ENCODE measurements at regions not wholly inside any gene's neighbourhood (a gene's known extent, or its start where the extent isn't known, plus 50 kb on each side); places are given as distances from the start of the nearest gene placed in this dataset.

DNA sequence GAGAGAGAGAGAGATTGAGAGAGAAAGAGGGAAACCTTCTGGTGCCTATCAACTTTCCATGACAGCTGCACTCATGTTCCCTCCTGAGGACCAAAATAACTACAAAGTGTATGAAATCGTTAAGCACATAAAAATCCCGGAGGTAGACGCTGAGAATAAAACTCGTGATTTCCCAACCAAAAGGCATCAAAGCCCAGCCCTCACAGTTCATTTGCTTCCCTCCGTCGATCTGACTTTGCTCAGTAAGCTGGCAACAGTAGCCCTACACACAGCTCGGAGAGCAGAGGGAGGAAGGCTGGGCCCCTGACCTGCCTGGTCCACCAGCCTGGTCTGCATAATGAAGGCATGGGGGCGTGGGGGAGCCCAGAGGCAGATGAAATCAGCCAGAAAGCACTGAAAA lies 273.9 kb upstream of the ZFHX3 start:
- H3K36me3 ChIP-seq (ENCODE audit: insufficient read depth, low read length): no peaks in the 10 kb centered on the region
- DNase-seq (ENCODE audit: insufficient read length, low spot score, missing footprints): no peak
- TF ChIP-seq, protein P1, sequence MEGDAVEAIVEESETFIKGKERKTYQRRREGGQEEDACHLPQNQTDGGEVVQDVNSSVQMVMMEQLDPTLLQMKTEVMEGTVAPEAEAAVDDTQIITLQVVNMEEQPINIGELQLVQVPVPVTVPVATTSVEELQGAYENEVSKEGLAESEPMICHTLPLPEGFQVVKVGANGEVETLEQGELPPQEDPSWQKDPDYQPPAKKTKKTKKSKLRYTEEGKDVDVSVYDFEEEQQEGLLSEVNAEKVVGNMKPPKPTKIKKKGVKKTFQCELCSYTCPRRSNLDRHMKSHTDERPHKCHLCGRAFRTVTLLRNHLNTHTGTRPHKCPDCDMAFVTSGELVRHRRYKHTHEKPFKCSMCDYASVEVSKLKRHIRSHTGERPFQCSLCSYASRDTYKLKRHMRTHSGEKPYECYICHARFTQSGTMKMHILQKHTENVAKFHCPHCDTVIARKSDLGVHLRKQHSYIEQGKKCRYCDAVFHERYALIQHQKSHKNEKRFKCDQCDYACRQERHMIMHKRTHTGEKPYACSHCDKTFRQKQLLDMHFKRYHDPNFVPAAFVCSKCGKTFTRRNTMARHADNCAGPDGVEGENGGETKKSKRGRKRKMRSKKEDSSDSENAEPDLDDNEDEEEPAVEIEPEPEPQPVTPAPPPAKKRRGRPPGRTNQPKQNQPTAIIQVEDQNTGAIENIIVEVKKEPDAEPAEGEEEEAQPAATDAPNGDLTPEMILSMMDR (IDR thresholded peaks at IDR 0.05; ENCODE audit: extremely low read depth, low read depth, low read length): no peak
- H3K27ac ChIP-seq (ENCODE audit: low read depth, low read length): no peak overlapping the region
- H3K79me2 ChIP-seq (ENCODE audit: insufficient read depth, low read length): no peaks in the 10 kb centered on the region
- H4K20me1 ChIP-seq (ENCODE audit: insufficient read depth, low read length): no peaks in the 10 kb centered on the region
- H3K4me2 ChIP-seq (ENCODE audit: insufficient read depth, low read length): no peak overlapping the region
- no peak overlapping the region for H3K4me3 ChIP-seq (ENCODE audit: insufficient read depth, low read length)
- H3K4me1 ChIP-seq (ENCODE audit: insufficient read depth, low read length): no peaks in the 10 kb centered on the region
- no peaks in the 10 kb centered on the region for H3K27me3 ChIP-seq (ENCODE audit: insufficient read depth, low read length)
- H3K9me3 ChIP-seq (ENCODE audit: low read depth, low read length): no peaks in the 10 kb centered on the region
- H2AFZ ChIP-seq (ENCODE audit: low read length): no peak overlapping the region

- Histone ChIP-seq H3K27ac (ENCODE audit: low read depth, low read length) (no peak overlapping the region), H3K4me1 (ENCODE audit: insufficient read depth, low read length) (no peaks in the 10 kb centered on the region), H2AFZ (ENCODE audit: low read length) (no peak overlapping the region), H3K9me3 (ENCODE audit: low read depth, low read length) (no peaks in the 10 kb centered on the region), H3K79me2 (ENCODE audit: insufficient read depth, low read length) (no peaks in the 10 kb centered on the region), H3K4me2 (ENCODE audit: insufficient read depth, low read length) (no peak overlapping the region), H3K27me3 (ENCODE audit: insufficient read depth, low read length) (no peaks in the 10 kb centered on the region), H3K36me3 (ENCODE audit: insufficient read depth, low read length) (no peaks in the 10 kb centered on the region), H4K20me1 (ENCODE audit: insufficient read depth, low read length) (no peaks in the 10 kb centered on the region), H3K4me3 (ENCODE audit: insufficient read depth, low read length) (no peak overlapping the region)
- TF ChIP-seq, protein P1 (IDR thresholded peaks at IDR 0.05; ENCODE audit: extremely low read depth, low read depth, low read length): no peak
- DNase-seq (ENCODE audit: insufficient read length, low spot score, missing footprints): no peak
Observed at GRCh38 chr16:73319737-73320136, 271.8 kb upstream of the ZFHX3 start.

DNA sequence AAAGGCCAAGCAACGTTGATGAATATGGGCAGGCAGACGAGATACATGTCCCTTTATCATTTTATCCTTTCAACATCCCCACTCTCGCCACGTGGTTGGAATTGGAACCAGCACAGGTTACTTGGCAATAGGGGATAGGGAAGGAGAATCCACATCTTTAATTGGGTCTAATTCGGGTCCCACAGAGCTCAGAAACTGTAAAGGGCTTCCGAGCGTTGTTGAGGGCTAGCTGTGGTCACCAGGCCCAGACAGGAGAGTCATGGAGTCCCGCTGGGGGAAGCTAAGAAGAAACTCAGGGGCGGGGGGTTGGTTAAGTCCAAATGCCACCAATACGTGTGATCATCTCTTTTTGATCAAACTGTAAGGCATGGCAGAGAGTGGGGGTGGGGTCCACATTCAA lies 271.3 kb upstream of the ZFHX3 start:
- TF ChIP-seq, protein P1 (IDR thresholded peaks at IDR 0.05; ENCODE audit: extremely low read depth, low read depth, low read length): no peak
- H3K9me3 ChIP-seq (ENCODE audit: low read depth, low read length): no peaks in the 10 kb centered on the region
- no peak overlapping the region for H3K27ac ChIP-seq (ENCODE audit: low read depth, low read length)
- no peak overlapping the region for H3K4me3 ChIP-seq (ENCODE audit: insufficient read depth, low read length)
- H3K4me2 ChIP-seq (ENCODE audit: insufficient read depth, low read length): no peak overlapping the region
- no peaks in the 10 kb centered on the region for H3K36me3 ChIP-seq (ENCODE audit: insufficient read depth, low read length)
- no peaks in the 10 kb centered on the region for H3K79me2 ChIP-seq (ENCODE audit: insufficient read depth, low read length)
- no peaks in the 10 kb centered on the region for H3K27me3 ChIP-seq (ENCODE audit: insufficient read depth, low read length)
- H4K20me1 ChIP-seq (ENCODE audit: insufficient read depth, low read length): no peaks in the 10 kb centered on the region
- DNase-seq (ENCODE audit: insufficient read length, low spot score, missing footprints): no peak
- H2AFZ ChIP-seq (ENCODE audit: low read length): no peak overlapping the region
- H3K4me1 ChIP-seq (ENCODE audit: insufficient read depth, low read length): no peaks in the 10 kb centered on the region

DNA sequence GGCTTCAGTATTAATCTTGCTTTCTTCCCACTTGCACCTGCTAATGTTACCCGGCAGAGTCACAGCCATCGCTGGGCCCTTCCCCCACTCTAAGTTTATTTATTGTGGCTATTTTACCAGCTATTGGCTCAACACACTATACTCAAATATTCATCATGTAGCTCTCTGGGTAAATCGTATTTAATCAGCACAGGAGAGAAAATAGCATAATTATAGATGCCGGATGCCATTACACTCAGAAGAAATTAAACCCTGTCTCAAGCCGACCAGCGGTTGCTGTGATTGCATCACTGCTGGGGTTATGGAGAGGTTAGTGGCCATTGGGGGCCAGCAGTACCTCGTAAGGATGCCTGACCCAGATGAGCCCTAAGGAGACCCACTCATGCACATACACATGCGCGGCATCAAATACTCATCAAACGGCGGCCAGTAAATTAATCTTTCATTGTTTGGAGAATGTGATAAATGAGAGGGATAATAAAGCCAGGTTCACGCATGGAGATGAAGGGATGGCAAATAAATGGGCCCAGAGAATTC lies 269.5 kb upstream of the ZFHX3 start:
- H3K79me2 ChIP-seq (ENCODE audit: insufficient read depth, low read length): no peaks in the 10 kb centered on the region
- H3K9me3 ChIP-seq (ENCODE audit: low read depth, low read length): no peaks in the 10 kb centered on the region
- H3K4me3 ChIP-seq (ENCODE audit: insufficient read depth, low read length): no peak overlapping the region
- no peaks in the 10 kb centered on the region for H3K36me3 ChIP-seq (ENCODE audit: insufficient read depth, low read length)
- no peak overlapping the region for H2AFZ ChIP-seq (ENCODE audit: low read length)
- no peaks in the 10 kb centered on the region for H3K4me1 ChIP-seq (ENCODE audit: insufficient read depth, low read length)
- no peaks in the 10 kb centered on the region for H3K27me3 ChIP-seq (ENCODE audit: insufficient read depth, low read length)
- H4K20me1 ChIP-seq (ENCODE audit: insufficient read depth, low read length): no peaks in the 10 kb centered on the region
- H3K27ac ChIP-seq (ENCODE audit: low read depth, low read length): no peak overlapping the region
- no peak overlapping the region for H3K4me2 ChIP-seq (ENCODE audit: insufficient read depth, low read length)
- TF ChIP-seq, protein P1 (IDR thresholded peaks at IDR 0.05; ENCODE audit: extremely low read depth, low read depth, low read length): no peak
- DNase-seq (ENCODE audit: insufficient read length, low spot score, missing footprints): no peak
